VCaP (cell line): ENCODE measurements at regions not wholly inside any gene's neighbourhood (a gene's known extent, or its start where the extent isn't known, plus 50 kb on each side); places are given as distances from the start of the nearest gene placed in this dataset.
A peak's percentile ranks its signal among the peaks of the same experiment; 100 is the strongest.
"Not testable (repeated sequence)": the region's sequence is repeated elsewhere in the genome, so short reads cannot be mapped to it uniquely, and the experiment has no call there.

Source experiments
- H3K27ac ChIP-seq: fragments of 450-650 bp; 2 replicates; pipeline ENCODE4 v1.5.1; 2017
- CTCF ChIP-seq: fragments of 450-650 bp; conservative IDR thresholded peaks from 2 replicates; pipeline ENCODE4 v1.5.1; 2017; ENCODE audit warnings: mild to moderate bottlenecking, moderate library complexity

- TF ChIP-seq CTCF, result peak; percentile 41
- no peak overlapping the region for H3K27ac ChIP-seq
These were observed 570.0 kb upstream of the NR2F2 start for GRCh38 chr15:95760508-95760907.

GRCh38 chr15:95761501-95762165 is 568.9 kb upstream of the NR2F2 start:
- H3K27ac ChIP-seq, result no peak overlapping the region
- no peak for TF ChIP-seq CTCF

- no peak overlapping the region for H3K27ac ChIP-seq
- no peak for TF ChIP-seq CTCF
These were observed 567.1 kb upstream of the NR2F2 start for GRCh38 chr15:95763426-95763825.

- H3K27ac ChIP-seq, result no peak overlapping the region
- TF ChIP-seq CTCF, result no peak
These were observed 565.3 kb upstream of the NR2F2 start for GRCh38 chr15:95765161-95765560.

GRCh38 chr15:95770196-95770595 is 560.3 kb upstream of the NR2F2 start:
- TF ChIP-seq CTCF, result no peak
- no peak overlapping the region for H3K27ac ChIP-seq

GRCh38 chr15:95772982-95773381 is 557.5 kb upstream of the NR2F2 start:
- no peak for TF ChIP-seq CTCF
- H3K27ac ChIP-seq, result no peak overlapping the region

- no peak overlapping the region for H3K27ac ChIP-seq
- TF ChIP-seq CTCF, result no peak
These were observed 546.0 kb upstream of the NR2F2 start for GRCh38 chr15:95784508-95784907.

GRCh38 chr15:95785276-95785675 is 545.2 kb upstream of the NR2F2 start:
- H3K27ac ChIP-seq, result not testable (repeated sequence)
